IMR-90 (cell line): ENCODE measurements at regions not wholly inside any gene's neighbourhood (a gene's known extent, or its start where the extent isn't known, plus 50 kb on each side); places are given as distances from the start of the nearest gene placed in this dataset.

Experiments used
- ATAC-seq: fragments of 200-7000 bp; cut with Tn5 transposase; 2 replicates; pipeline ENCODE4 v1.9.1; 2020; ENCODE audit warnings: low read depth, mild to moderate bottlenecking, moderate library complexity
- BruUV-seq: library from RNA; stranded (reverse); fragments of 400-500 nt; replicated peaks from 2 replicates; lab custom pipeline; 2021; lab: Mats Ljungman, UMichigan
- CTCF ChIA-PET: fragments of 300-600 bp; formaldehyde crosslinking; extraction: SDS; loops from one replicate; lab custom pipeline; 2021; ENCODE audit warnings: antibody characterized with exemption; lab: Yijun Ruan, JAX
- POLR2A ChIA-PET: fragments of 300-600 bp; sonication (Branson Sonifier 250); formaldehyde crosslinking; loops from one replicate; lab custom pipeline; 2022; ENCODE audit warnings: antibody characterized with exemption; ENCODE audit not compliant: unreplicated experiment; lab: Charles Lee
- DNase-seq: peaks from one replicate; pipeline ENCODE4 v3.0.0; 2013
- H2AFZ ChIP-seq: replicated peaks from 2 replicates; pipeline ENCODE3; 2013; ENCODE audit warnings: low read length, mild to moderate bottlenecking; ENCODE audit not compliant: poor library complexity
- H2AK5ac ChIP-seq: 2 replicates; pipeline ENCODE4 v1.6.1; 2013; ENCODE audit warnings: low read depth, low read length, inconsistent platforms
- H2AK9ac ChIP-seq: replicated peaks from 2 replicates; pipeline ENCODE3; 2013; ENCODE audit warnings: mild to moderate bottlenecking, low read depth, low read length, moderate library complexity; ENCODE audit not compliant: poor library complexity
- H2BK120ac ChIP-seq: 2 replicates; pipeline ENCODE4 v1.6.1; 2013; ENCODE audit warnings: low read depth, low read length, inconsistent platforms
- H2BK15ac ChIP-seq: 3 replicates; pipeline ENCODE4 v1.6.1; 2013; ENCODE audit warnings: low read depth, low read length, inconsistent platforms
- H2BK20ac ChIP-seq: 2 replicates; pipeline ENCODE4 v1.6.1; 2013; ENCODE audit warnings: low read depth, mild to moderate bottlenecking, inconsistent platforms, low read length, moderate library complexity
- H2BK5ac ChIP-seq: 2 replicates; pipeline ENCODE4 v1.6.1; 2013; ENCODE audit warnings: mild to moderate bottlenecking, low read depth, low read length, inconsistent platforms; ENCODE audit not compliant: poor library complexity, severe bottlenecking
- H3K14ac ChIP-seq: replicated peaks from 2 replicates; pipeline ENCODE4 v1.6.1; 2013; ENCODE audit warnings: low read depth, low read length, inconsistent platforms
- H3K18ac ChIP-seq: 2 replicates; pipeline ENCODE4 v1.6.1; 2013; ENCODE audit warnings: low read depth, low read length, control low read depth
- H3K23ac ChIP-seq: 2 replicates; pipeline ENCODE4 v1.6.1; 2013; ENCODE audit warnings: low read depth, low read length, inconsistent platforms
- H3K27ac ChIP-seq: 2 replicates; pipeline ENCODE4 v1.5.1; 2013; ENCODE audit warnings: mild to moderate bottlenecking, control low read depth, low read length; ENCODE audit not compliant: insufficient read depth
- H3K27me3 ChIP-seq: 2 replicates; pipeline ENCODE4 v1.6.1; 2013; ENCODE audit warnings: low read length; ENCODE audit not compliant: control insufficient read depth, insufficient read depth
- H3K36me3 ChIP-seq: 2 replicates; pipeline ENCODE4 v1.6.1; 2013; ENCODE audit warnings: low read length, mixed read lengths; ENCODE audit not compliant: control insufficient read depth, insufficient read depth
- H3K4ac ChIP-seq: 2 replicates; pipeline ENCODE4 v1.6.1; 2013; ENCODE audit warnings: low read depth, low read length, inconsistent platforms
- H3K4me1 ChIP-seq: 2 replicates; pipeline ENCODE4 v1.6.1; 2013; ENCODE audit warnings: low read length, mixed read lengths; ENCODE audit not compliant: control insufficient read depth, insufficient read depth
- H3K4me2 ChIP-seq: 2 replicates; pipeline ENCODE4 v1.6.1; 2013; ENCODE audit warnings: low read depth, mild to moderate bottlenecking, control low read depth, low read length, moderate library complexity
- H3K4me3 ChIP-seq: 2 replicates; pipeline ENCODE4 v1.5.1; 2013; ENCODE audit warnings: low read depth, mild to moderate bottlenecking, control low read depth, low read length, moderate library complexity; ENCODE audit not compliant: insufficient read depth
- H3K56ac ChIP-seq: 2 replicates; pipeline ENCODE4 v1.6.1; 2013; ENCODE audit warnings: low read length, inconsistent platforms; ENCODE audit not compliant: insufficient read depth; ENCODE audit errors: extremely low read depth
- H3K79me1 ChIP-seq, 2 experiments: 2 replicates each; pipeline ENCODE4 v1.6.1; 2013; ENCODE audit warnings: low read length in 2 of 2, inconsistent platforms in 1 of 2, low read depth in 1 of 2
- H3K9ac ChIP-seq: 2 replicates; pipeline ENCODE4 v1.6.1; 2013; ENCODE audit warnings: low read depth, low read length, control low read depth
- H3K9me1 ChIP-seq: 2 replicates; pipeline ENCODE4 v1.6.1; 2013; ENCODE audit warnings: low read length, inconsistent platforms; ENCODE audit not compliant: insufficient read depth
- H3K9me3 ChIP-seq: 2 replicates; pipeline ENCODE4 v1.6.1; 2013; ENCODE audit warnings: low read length; ENCODE audit not compliant: control insufficient read depth, insufficient read depth
- H4K20me1 ChIP-seq: 2 replicates; pipeline ENCODE4 v1.6.1; 2013; ENCODE audit warnings: low read length, inconsistent platforms; ENCODE audit not compliant: insufficient read depth
- H4K5ac ChIP-seq: 2 replicates; pipeline ENCODE4 v1.6.1; 2013; ENCODE audit warnings: mild to moderate bottlenecking, low read depth, low read length, control low read depth
- H4K8ac ChIP-seq, 2 experiments: 2 replicates each; pipeline ENCODE4 v1.6.1; 2013; ENCODE audit warnings: low read depth in 2 of 2, low read length in 2 of 2, control low read depth in 1 of 2, inconsistent platforms in 1 of 2
- H4K91ac ChIP-seq: 2 replicates; pipeline ENCODE4 v1.6.1; 2013; ENCODE audit warnings: low read depth, low read length, inconsistent platforms; ENCODE audit not compliant: insufficient read depth
- BHLHE40 ChIP-seq: fragments of 150-350 bp; IDR thresholded peaks from 2 replicates; pipeline ENCODE4 v1.6.1; 2016; ENCODE audit warnings: mild to moderate bottlenecking, low read depth, low read length
- MAFK ChIP-seq: IDR thresholded peaks from 2 replicates; pipeline ENCODE4 v1.6.1; 2012; ENCODE audit warnings: low read depth, low read length, improper control_type of control experiment
- MAZ ChIP-seq: IDR thresholded peaks from 2 replicates; pipeline ENCODE4 v1.6.1; 2012; ENCODE audit warnings: low read depth, mild to moderate bottlenecking, low read length, improper control_type of control experiment, moderate library complexity, borderline replicate concordance
- MXI1 ChIP-seq: IDR thresholded peaks from 2 replicates; pipeline ENCODE4 v1.6.1; 2012; ENCODE audit warnings: low read depth, mild to moderate bottlenecking, low read length, moderate library complexity, borderline replicate concordance
- NFE2L2 ChIP-seq: fragments of 150-350 bp; IDR thresholded peaks from 2 replicates; pipeline ENCODE4 v1.6.1; 2016; ENCODE audit warnings: low read depth, mild to moderate bottlenecking, low read length
- POLR2A ChIP-seq: IDR thresholded peaks from 2 replicates; pipeline ENCODE4 v1.6.1; 2012; ENCODE audit warnings: mild to moderate bottlenecking, low read depth, low read length
- RAD21 ChIP-seq: IDR thresholded peaks from 2 replicates; pipeline ENCODE4 v1.6.1; 2012; ENCODE audit warnings: low read length, improper control_type of control experiment
- RCOR1 ChIP-seq: IDR thresholded peaks from 2 replicates; pipeline ENCODE4 v1.6.1; 2012; ENCODE audit warnings: mild to moderate bottlenecking, low read length, improper control_type of control experiment; ENCODE audit not compliant: insufficient replicate concordance
- SMC3 ChIP-seq: fragments of 150-350 bp; IDR thresholded peaks from 2 replicates; pipeline ENCODE4 v1.6.1; 2016; ENCODE audit warnings: low read depth, mild to moderate bottlenecking, antibody characterized with exemption, low read length, moderate library complexity
- WGBS, 2 experiments: methylation state at CpG; one replicate each; pipeline versions ENCODE4 v1.1.5 to v1.1.7; 2013; ENCODE audit warnings: missing lambda C conversion rate in 2 of 2; ENCODE audit not compliant: insufficient read length in 1 of 2; ENCODE audit errors: extremely low coverage in 2 of 2; 5-methylcytosine and 5-hydroxymethylcytosine counted together
- dilution Hi-C: fragments of 300-500 bp; cut with HindIII; formaldehyde crosslinking; loops from one replicate; pipeline ENCODE4 v1.14.3; 2018; ENCODE audit warnings: low sequenced_read_pairs; ENCODE audit not compliant: unreplicated experiment
- in situ Hi-C: fragments of 300-500 bp; cut with MboI; formaldehyde crosslinking; loops from 3 replicates; pipeline ENCODE4 v1.14.3; 2019; ENCODE audit warnings: low sequenced_read_pairs, inconsistent platforms, mixed read lengths
- intact Hi-C: fragments of 100-400 bp; cut with micrococcal nuclease; formaldehyde crosslinking; loops from 2 replicates; pipeline ENCODE4 v1.10.0; 2022

- no peak overlapping the region for H2BK15ac ChIP-seq
- H3K23ac ChIP-seq, result no peak overlapping the region
- no peak overlapping the region for H3K18ac ChIP-seq
- ChIA-PET POLR2A (no interaction called here), CTCF (no interaction called here)
- H2BK5ac ChIP-seq, result no peak overlapping the region
- BruUV-seq, result no TSS peak
- H2BK120ac ChIP-seq, result no peak overlapping the region
- no peak overlapping the region for H2AFZ ChIP-seq
- no peak overlapping the region for H3K14ac ChIP-seq
- no peaks in the 10 kb centered on the region for H4K20me1 ChIP-seq
- H2AK5ac ChIP-seq, result no peak overlapping the region
- intact Hi-C loops (no loop called here), dilution Hi-C loops (no loop called here), in situ Hi-C loops (no loop called here)
- H3K9me1 ChIP-seq, result no peaks in the 10 kb centered on the region
- H3K27me3 ChIP-seq, result no peaks in the 10 kb centered on the region
- DNase-seq (no peak), ATAC-seq (no peak)
- H4K91ac ChIP-seq, result no peak overlapping the region
- H4K8ac ChIP-seq, result no peak overlapping the region
- no peak overlapping the region for H3K9ac ChIP-seq
- H3K9me3 ChIP-seq, result peaks cover 4% of the 10 kb centered on the region; the same call in 1 of the 2 replicates
- H3K4ac ChIP-seq, result no peak overlapping the region
- H3K4me1 ChIP-seq, result no peaks in the 10 kb centered on the region
- no CpG with 5 or more reads among the region's 4 CpGs for WGBS, 2 experiments
- TF ChIP-seq BHLHE40 (no peak), RAD21 (no peak), POLR2A (no peak), MXI1 (no peak), MAFK (no peak), RCOR1 (no peak), SMC3 (no peak), MAZ (no peak), NFE2L2 (no peak)
- H3K56ac ChIP-seq, result no peak overlapping the region
- no peak overlapping the region for H3K4me3 ChIP-seq
- H4K5ac ChIP-seq, result no peak overlapping the region
- H3K36me3 ChIP-seq, result no peaks in the 10 kb centered on the region
- H2AK9ac ChIP-seq, result no peak overlapping the region
- no peak overlapping the region for H2BK20ac ChIP-seq
- H3K79me1 ChIP-seq, result no peaks in the 10 kb centered on the region
- no peak overlapping the region for H3K4me2 ChIP-seq
- no peak overlapping the region for H3K27ac ChIP-seq
These were observed 231.1 kb upstream of the ZNF804A start for GRCh38 chr2:184367211-184367610.
